ENCODE measurements at regions not wholly inside any gene's neighbourhood (a gene's known extent, or its start where the extent isn't known, plus 50 kb on each side); places are given as distances from the start of the nearest gene placed in this dataset.

- DNase-seq (ENCODE audit: low spot score): no peak
- 90% methylated on average over 7 of the region's 7 CpGs for WGBS
- no peak for TF ChIP-seq HNF4A (conservative IDR thresholded peaks at IDR 0.05)
- no peak for TF ChIP-seq JUND (IDR thresholded peaks at IDR 0.05)
- no peak for TF ChIP-seq FOXA2 (IDR thresholded peaks at IDR 0.05)
- no peak for TF ChIP-seq RXRA (IDR thresholded peaks at IDR 0.05)
- TF ChIP-seq RAD21 (IDR thresholded peaks at IDR 0.05): no peak
- TF ChIP-seq TAF1 (conservative IDR thresholded peaks at IDR 0.05): no peak
- TF ChIP-seq HNF4G (IDR thresholded peaks at IDR 0.05): no peak
- TF ChIP-seq, protein P1, sequence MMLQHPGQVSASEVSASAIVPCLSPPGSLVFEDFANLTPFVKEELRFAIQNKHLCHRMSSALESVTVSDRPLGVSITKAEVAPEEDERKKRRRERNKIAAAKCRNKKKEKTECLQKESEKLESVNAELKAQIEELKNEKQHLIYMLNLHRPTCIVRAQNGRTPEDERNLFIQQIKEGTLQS (IDR thresholded peaks at IDR 0.05): no peak
- no peak for TF ChIP-seq YY1 (IDR thresholded peaks at IDR 0.05)
- no peak for TF ChIP-seq GABPA (IDR thresholded peaks at IDR 0.05 in 1 of 2, conservative IDR thresholded peaks at IDR 0.05 in 1 of 2)
- TF ChIP-seq, protein P2, sequence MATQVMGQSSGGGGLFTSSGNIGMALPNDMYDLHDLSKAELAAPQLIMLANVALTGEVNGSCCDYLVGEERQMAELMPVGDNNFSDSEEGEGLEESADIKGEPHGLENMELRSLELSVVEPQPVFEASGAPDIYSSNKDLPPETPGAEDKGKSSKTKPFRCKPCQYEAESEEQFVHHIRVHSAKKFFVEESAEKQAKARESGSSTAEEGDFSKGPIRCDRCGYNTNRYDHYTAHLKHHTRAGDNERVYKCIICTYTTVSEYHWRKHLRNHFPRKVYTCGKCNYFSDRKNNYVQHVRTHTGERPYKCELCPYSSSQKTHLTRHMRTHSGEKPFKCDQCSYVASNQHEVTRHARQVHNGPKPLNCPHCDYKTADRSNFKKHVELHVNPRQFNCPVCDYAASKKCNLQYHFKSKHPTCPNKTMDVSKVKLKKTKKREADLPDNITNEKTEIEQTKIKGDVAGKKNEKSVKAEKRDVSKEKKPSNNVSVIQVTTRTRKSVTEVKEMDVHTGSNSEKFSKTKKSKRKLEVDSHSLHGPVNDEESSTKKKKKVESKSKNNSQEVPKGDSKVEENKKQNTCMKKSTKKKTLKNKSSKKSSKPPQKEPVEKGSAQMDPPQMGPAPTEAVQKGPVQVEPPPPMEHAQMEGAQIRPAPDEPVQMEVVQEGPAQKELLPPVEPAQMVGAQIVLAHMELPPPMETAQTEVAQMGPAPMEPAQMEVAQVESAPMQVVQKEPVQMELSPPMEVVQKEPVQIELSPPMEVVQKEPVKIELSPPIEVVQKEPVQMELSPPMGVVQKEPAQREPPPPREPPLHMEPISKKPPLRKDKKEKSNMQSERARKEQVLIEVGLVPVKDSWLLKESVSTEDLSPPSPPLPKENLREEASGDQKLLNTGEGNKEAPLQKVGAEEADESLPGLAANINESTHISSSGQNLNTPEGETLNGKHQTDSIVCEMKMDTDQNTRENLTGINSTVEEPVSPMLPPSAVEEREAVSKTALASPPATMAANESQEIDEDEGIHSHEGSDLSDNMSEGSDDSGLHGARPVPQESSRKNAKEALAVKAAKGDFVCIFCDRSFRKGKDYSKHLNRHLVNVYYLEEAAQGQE (IDR thresholded peaks at IDR 0.05): no peak
- TF ChIP-seq FOXA1 (IDR thresholded peaks at IDR 0.05): no peak
- no peak for TF ChIP-seq ZBTB33 (IDR thresholded peaks at IDR 0.05)
- TF ChIP-seq SP1 (IDR thresholded peaks at IDR 0.05): no peak
- no peak for TF ChIP-seq EGR1 (IDR thresholded peaks at IDR 0.05; ENCODE audit: low read depth in 2 of 2)
- TF ChIP-seq CTCF (IDR thresholded peaks at IDR 0.05; ENCODE audit: low read depth, low read length, missing input control): no peak
- no peak for TF ChIP-seq MAX (IDR thresholded peaks at IDR 0.05)
- TF ChIP-seq NR2F2 (IDR thresholded peaks at IDR 0.05): no peak
- Histone ChIP-seq H3K27ac (ENCODE audit: low read depth in 1 of 2, low read length in 2 of 2) (no peak overlapping the region), H3K9ac (ENCODE audit: low read depth in 1 of 2, low read length in 2 of 2) (no peak overlapping the region), H3K4me3 (ENCODE audit: low read depth in 1 of 3, low read length in 3 of 3) (no peak overlapping the region), H3K9me3 (ENCODE audit: control insufficient read depth in 4 of 4, low read length in 3 of 4) (no peaks in the 10 kb centered on the region), H3K4me1 (ENCODE audit: control insufficient read depth in 4 of 4, insufficient read depth in 4 of 4, low read length in 3 of 4) (no peaks in the 10 kb centered on the region), H3K36me3 (ENCODE audit: control insufficient read depth in 4 of 4, insufficient read depth in 3 of 4, low read depth in 1 of 4, low read length in 3 of 4) (no peaks in the 10 kb centered on the region), H3K27me3 (ENCODE audit: control insufficient read depth in 4 of 4, insufficient read depth in 4 of 4, low read length in 3 of 4) (peaks cover 0 to 2% (median 0%) of the 10 kb centered on the region in 4 donors)
Observed at GRCh38 chr11:32178692-32179091, 87.8 kb downstream of the RCN1 start.

Data from liver (tissue), 8 donors.